ELF-1 (cell line): ENCODE measurements at regions not wholly inside any gene's neighbourhood (a gene's known extent, or its start where the extent isn't known, plus 50 kb on each side); places are given as distances from the start of the nearest gene placed in this dataset.
A peak's percentile ranks its signal among the peaks of the same experiment; 100 is the strongest.
"Not testable (repeated sequence)": the region's sequence is repeated elsewhere in the genome, so short reads cannot be mapped to it uniquely, and the experiment has no call there.

Experiments used
- DNase-seq: peaks from one replicate; pipeline ENCODE4 v3.0.0-alpha.2; 2016; ENCODE audit warnings: low read depth, low spot score

GRCh38 chr10:35874311-35875015, 232.4 kb upstream of the FZD8 start:
- no peak for DNase-seq

GRCh38 chr10:35872671-35873070, 230.6 kb upstream of the FZD8 start:
- DNase-seq = no peak

GRCh38 chr10:35870665-35871310, 228.7 kb upstream of the FZD8 start:
- no peak for DNase-seq

- DNase-seq = peak; percentile 56
These were observed 216.7 kb upstream of the FZD8 start for GRCh38 chr10:35858676-35859283.

GRCh38 chr10:35857860-35858259, 215.8 kb upstream of the FZD8 start:
- no peak for DNase-seq

- DNase-seq = no peak
These were observed 213.3 kb upstream of the FZD8 start for GRCh38 chr10:35855155-35855947.

GRCh38 chr10:35854661-35855060, 212.6 kb upstream of the FZD8 start:
- DNase-seq = no peak

GRCh38 chr10:35852721-35853120, 210.6 kb upstream of the FZD8 start:
- no peak for DNase-seq

- DNase-seq = no peak
These were observed 206.3 kb upstream of the FZD8 start for GRCh38 chr10:35848412-35848811.

- DNase-seq = no peak
These were observed 202.6 kb upstream of the FZD8 start for GRCh38 chr10:35844686-35845085.

GRCh38 chr10:35843524-35844181, 201.6 kb upstream of the FZD8 start:
- DNase-seq = peak; percentile 6

- no peak for DNase-seq
These were observed 196.0 kb upstream of the FZD8 start for GRCh38 chr10:35838054-35838453.

- DNase-seq = no peak
These were observed 193.4 kb upstream of the FZD8 start for GRCh38 chr10:35835545-35835944.

GRCh38 chr10:35834877-35835494, 192.9 kb upstream of the FZD8 start:
- peak; percentile 9 for DNase-seq

GRCh38 chr10:35827783-35828182, 185.7 kb upstream of the FZD8 start:
- no peak for DNase-seq

GRCh38 chr10:35824704-35825103, 182.6 kb upstream of the FZD8 start:
- DNase-seq = no peak

- DNase-seq = peak; percentile 81
These were observed 180.2 kb upstream of the FZD8 start for GRCh38 chr10:35822316-35822715.

GRCh38 chr10:35821339-35821911, 179.3 kb upstream of the FZD8 start:
- DNase-seq = no peak

GRCh38 chr10:35819736-35820135, 177.6 kb upstream of the FZD8 start:
- DNase-seq = no peak

GRCh38 chr10:35819011-35819410, 176.9 kb upstream of the FZD8 start:
- no peak for DNase-seq

GRCh38 chr10:35817109-35817508, 175.0 kb upstream of the FZD8 start:
- DNase-seq = not testable (repeated sequence)
